HuH-7.5 (cell line): ENCODE measurements at regions not wholly inside any gene's neighbourhood (a gene's known extent, or its start where the extent isn't known, plus 50 kb on each side); places are given as distances from the start of the nearest gene placed in this dataset.
"Not testable (repeated sequence)": the region's sequence is repeated elsewhere in the genome, so short reads cannot be mapped to it uniquely, and the experiment has no call there.

Experiments
- DNase-seq: peaks from one replicate; pipeline ENCODE4 v3.0.0; 2011; ENCODE audit warnings: low spot score

GRCh38 chr2:91839904-91840868 is 3031.0 kb upstream of the TEKT4 start:
- no peak for DNase-seq

GRCh38 chr2:91842264-91842663 is 3029.0 kb upstream of the TEKT4 start:
- DNase-seq = not testable (repeated sequence)

DNA sequence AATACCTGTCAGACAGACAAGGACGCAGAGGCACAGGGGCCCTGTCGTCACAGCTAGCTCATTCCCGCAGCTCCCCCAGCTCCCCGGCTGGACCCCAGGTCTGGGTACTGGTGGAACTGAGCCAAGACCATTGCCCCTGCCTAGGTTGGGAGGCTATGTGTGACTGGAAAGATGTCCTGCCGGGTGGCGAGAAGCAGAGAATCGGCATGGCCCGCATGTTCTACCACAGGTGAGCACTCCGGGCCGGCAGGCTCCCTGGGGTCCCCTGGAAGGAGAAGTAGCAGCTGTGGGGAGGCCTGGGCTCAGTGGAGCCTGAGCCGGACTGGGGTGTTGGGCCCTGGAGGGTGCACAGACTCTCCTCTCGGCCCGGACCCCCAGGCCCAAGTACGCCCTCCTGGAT is 3028.3 kb upstream of the TEKT4 start:
- not testable (repeated sequence) for DNase-seq

- not testable (repeated sequence) for DNase-seq
These were observed 3027.3 kb upstream of the TEKT4 start for GRCh38 chr2:91843723-91844450.

DNA sequence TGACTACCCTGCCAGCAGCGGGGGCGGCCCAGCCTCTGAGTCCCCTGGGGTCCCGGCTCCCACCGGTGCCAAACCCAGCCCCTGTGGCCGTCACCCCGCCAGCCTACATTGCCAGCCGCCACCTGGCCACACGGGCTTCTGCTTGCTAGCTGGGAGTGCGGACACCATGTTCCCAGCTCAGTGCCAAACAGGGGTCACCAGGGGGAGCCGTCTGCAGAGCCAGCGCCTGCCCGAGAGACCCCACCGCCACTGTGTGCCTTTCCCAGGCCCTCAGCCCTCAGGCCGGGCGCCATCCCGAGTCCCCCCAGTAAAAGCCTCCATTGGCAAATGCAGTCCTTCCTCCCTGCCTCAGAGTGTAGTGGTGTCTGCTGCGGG is 3026.8 kb upstream of the TEKT4 start:
- DNase-seq = not testable (repeated sequence)

- DNase-seq = not testable (repeated sequence)
These were observed 3024.8 kb upstream of the TEKT4 start for GRCh38 chr2:91846388-91846787.

- not testable (repeated sequence) for DNase-seq
These were observed 3019.4 kb upstream of the TEKT4 start for GRCh38 chr2:91851689-91852420.

GRCh38 chr2:91856971-91857370 is 3014.3 kb upstream of the TEKT4 start:
- DNase-seq = not testable (repeated sequence)

GRCh38 chr2:91857711-91858110 is 3013.5 kb upstream of the TEKT4 start:
- not testable (repeated sequence) for DNase-seq

DNA sequence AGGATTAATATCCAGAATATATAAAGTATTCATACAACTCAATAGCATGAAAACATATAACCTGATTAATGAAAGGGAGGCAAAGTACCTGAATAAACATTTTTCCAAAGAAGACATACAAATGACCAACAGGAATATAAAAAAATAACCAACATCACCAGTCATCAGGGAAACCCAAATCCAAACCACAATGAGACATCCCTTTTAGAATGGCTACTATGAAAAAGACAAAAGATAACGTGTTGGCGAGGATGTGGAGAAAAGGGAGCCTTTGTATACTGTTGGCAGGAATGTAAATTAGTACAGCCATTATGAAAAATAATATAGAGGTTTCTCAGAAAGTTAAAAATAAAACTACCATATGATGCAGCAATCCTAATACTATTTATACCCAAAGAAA is 2999.5 kb upstream of the TEKT4 start:
- not testable (repeated sequence) for DNase-seq

DNA sequence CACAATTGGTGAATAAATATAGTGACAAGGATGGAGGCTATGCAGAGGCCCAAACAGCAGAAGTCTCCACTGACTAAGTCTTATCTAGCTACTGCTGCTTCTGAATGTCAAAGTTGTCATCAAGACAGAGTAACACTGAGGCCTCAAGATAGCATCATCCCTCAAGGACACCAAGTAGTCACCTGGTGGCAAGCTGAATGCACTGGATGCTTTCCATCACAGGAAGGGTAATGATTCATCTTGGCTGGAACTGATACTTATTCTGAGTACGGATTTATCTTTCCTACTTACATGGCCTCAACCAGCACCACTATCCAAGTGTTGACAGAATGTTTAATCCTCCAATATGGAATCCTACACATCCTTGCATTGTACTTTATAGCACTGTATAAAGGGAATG is 2997.8 kb upstream of the TEKT4 start:
- DNase-seq = not testable (repeated sequence)

DNA sequence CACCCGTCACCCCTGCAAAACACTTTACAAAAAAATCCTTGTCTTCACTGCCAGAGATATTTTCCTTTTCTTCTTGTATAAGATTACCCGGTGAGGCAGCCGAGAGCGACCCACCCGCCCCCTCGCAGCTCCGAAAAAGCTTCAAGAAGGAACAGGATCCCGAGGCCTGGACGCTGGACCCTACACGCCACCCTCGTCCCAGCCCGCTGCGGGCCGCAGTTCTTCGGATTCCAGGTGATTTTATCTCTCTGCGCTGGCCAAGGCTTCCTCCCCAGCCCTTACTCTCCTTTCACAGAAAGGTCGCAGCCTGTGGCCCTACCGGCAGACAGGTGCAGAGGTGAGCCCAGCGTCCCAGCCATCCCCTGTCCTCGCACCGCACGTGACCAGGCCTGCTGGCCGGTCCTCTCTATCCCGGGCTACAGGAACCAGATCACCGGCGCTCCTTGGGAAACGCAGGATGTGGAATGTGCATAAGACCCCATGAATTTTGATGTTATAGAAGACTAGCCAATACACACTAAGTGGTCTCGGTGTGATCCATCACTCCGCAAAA is 2993.5 kb upstream of the TEKT4 start:
- not testable (repeated sequence) for DNase-seq

GRCh38 chr2:91895091-91895490 is 2976.1 kb upstream of the TEKT4 start:
- DNase-seq = not testable (repeated sequence)

DNA sequence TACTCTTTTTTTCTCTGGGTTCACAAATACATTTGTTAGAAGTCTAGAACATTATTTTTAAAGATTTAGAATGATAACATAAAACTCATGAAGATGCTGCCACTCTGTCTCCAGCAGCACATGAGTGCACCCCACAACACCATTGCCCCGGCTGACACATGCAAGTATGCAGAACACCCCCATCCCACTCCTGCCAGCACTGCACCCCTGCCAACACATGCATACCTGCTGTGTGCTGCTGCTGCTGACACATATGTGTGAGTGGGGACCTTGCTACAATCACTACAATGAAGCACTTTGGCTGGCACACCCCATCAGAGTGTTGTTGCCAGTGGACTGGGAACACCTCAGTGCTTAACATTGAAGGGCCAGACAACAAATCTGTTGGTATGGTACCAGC is 2953.6 kb upstream of the TEKT4 start:
- DNase-seq = not testable (repeated sequence)
